ENCODE measurements at regions not wholly inside any gene's neighbourhood (a gene's known extent, or its start where the extent isn't known, plus 50 kb on each side); places are given as distances from the start of the nearest gene placed in this dataset.

DNA sequence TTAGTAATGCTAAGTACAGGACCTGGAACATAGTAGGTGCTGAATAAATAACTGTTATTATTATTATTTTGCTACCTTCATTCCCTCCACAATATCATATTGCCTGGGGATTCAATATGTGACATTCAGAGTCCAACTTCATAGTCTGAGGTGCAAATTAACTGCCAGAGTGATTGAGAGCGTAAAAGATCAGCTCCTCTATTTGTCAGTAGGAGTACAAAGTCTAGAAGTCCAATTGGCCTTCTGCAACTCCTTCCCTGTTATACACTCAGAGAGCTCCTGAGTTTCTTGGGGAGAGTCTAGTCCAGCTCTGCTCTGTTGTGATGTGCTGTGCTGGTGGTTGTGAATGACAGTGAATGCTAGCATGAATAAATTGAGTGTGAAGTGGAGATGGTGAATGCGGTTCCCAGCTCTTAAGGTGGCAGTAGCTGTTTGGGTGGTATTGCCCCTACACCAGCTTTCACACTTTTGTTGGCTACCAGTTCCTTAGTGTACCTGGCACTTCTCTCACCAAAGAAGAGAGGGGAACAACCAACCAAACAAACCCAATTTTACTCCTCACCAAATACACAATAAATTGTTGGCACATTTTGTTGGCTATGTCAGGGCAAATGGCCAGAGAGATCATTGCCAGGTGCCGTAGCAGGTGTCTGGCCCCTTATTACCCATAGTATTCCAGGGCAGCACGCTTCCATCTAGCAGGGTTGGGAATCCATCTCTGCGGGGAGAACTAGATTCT is 270.1 kb upstream of the TBL1XR1 start:
- TF ChIP-seq POLR2AphosphoS5 (IDR thresholded peaks at IDR 0.05; ENCODE audit: low read depth, low read length) (no peak), TAF1 (IDR thresholded peaks at IDR 0.05; ENCODE audit: borderline replicate concordance, insufficient read depth, low read length) (no peak)
- TF ChIP-seq, protein P1, sequence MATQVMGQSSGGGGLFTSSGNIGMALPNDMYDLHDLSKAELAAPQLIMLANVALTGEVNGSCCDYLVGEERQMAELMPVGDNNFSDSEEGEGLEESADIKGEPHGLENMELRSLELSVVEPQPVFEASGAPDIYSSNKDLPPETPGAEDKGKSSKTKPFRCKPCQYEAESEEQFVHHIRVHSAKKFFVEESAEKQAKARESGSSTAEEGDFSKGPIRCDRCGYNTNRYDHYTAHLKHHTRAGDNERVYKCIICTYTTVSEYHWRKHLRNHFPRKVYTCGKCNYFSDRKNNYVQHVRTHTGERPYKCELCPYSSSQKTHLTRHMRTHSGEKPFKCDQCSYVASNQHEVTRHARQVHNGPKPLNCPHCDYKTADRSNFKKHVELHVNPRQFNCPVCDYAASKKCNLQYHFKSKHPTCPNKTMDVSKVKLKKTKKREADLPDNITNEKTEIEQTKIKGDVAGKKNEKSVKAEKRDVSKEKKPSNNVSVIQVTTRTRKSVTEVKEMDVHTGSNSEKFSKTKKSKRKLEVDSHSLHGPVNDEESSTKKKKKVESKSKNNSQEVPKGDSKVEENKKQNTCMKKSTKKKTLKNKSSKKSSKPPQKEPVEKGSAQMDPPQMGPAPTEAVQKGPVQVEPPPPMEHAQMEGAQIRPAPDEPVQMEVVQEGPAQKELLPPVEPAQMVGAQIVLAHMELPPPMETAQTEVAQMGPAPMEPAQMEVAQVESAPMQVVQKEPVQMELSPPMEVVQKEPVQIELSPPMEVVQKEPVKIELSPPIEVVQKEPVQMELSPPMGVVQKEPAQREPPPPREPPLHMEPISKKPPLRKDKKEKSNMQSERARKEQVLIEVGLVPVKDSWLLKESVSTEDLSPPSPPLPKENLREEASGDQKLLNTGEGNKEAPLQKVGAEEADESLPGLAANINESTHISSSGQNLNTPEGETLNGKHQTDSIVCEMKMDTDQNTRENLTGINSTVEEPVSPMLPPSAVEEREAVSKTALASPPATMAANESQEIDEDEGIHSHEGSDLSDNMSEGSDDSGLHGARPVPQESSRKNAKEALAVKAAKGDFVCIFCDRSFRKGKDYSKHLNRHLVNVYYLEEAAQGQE (IDR thresholded peaks at IDR 0.05; ENCODE audit: insufficient read depth in 1 of 2, low read depth in 2 of 2, low read length in 2 of 2) = no peak
